ENCODE measurements at regions not wholly inside any gene's neighbourhood (a gene's known extent, or its start where the extent isn't known, plus 50 kb on each side); places are given as distances from the start of the nearest gene placed in this dataset.

GRCh38 chr14:101489092-101489760 is 72.1 kb upstream of the DIO3 start:
- intact Hi-C loops (cut with micrococcal nuclease): no loop called here
- Histone ChIP-seq H3K36me3 (ENCODE audit: control insufficient read depth in 1 of 2, insufficient read depth in 2 of 2, low read length in 2 of 2) (no peaks in the 10 kb centered on the region), H3K4me2 (ENCODE audit: low read length) (no peak overlapping the region), H3K79me2 (ENCODE audit: insufficient read depth, low read length) (no peaks in the 10 kb centered on the region), H3K27ac (ENCODE audit: low read depth, low read length) (no peak overlapping the region), H2AFZ (ENCODE audit: low read depth, low read length, poor library complexity, severe bottlenecking) (no peak overlapping the region), H3K9me3 (ENCODE audit: control insufficient read depth in 1 of 2, insufficient read depth in 1 of 2, low read depth in 1 of 2, low read length in 2 of 2) (0 out of 4 replicates have a peak, but pooled peaks cover 0 to 5% of the 10 kb centered on the region in 2 experiments), H3K9me2 (ENCODE audit: insufficient read depth) (no peaks in the 10 kb centered on the region), H3K27me3 (ENCODE audit: insufficient read depth, low read length) (no peaks in the 10 kb centered on the region), H3K4me3 (replicated peaks in 1 of 2; ENCODE audit: low read depth in 1 of 2, low read length in 2 of 2) (no peak overlapping the region), H4K20me1 (ENCODE audit: insufficient read depth) (no peaks in the 10 kb centered on the region), H3K4me1 (ENCODE audit: control insufficient read depth in 1 of 2, insufficient read depth in 2 of 2, low read length in 2 of 2) (no peaks in the 10 kb centered on the region), H3K9ac (ENCODE audit: low read length) (no peak overlapping the region)
- no peak for TF ChIP-seq REST (IDR thresholded peaks at IDR 0.05; ENCODE audit: low read depth)
- no peak for TF ChIP-seq ZNF274 (IDR thresholded peaks at IDR 0.05; ENCODE audit: low read depth, low read length)
- TF ChIP-seq TCF7L2 (IDR thresholded peaks at IDR 0.05; ENCODE audit: borderline replicate concordance, extremely low read depth, insufficient read depth, insufficient read length): no peak
- TF ChIP-seq CBX3 (IDR thresholded peaks at IDR 0.05; ENCODE audit: low read depth): no peak
- no peak for TF ChIP-seq ZBTB33 (IDR thresholded peaks at IDR 0.05; ENCODE audit: extremely low read depth, insufficient replicate concordance, low read length)
- no peak for TF ChIP-seq POLR2AphosphoS5 (IDR thresholded peaks at IDR 0.05; ENCODE audit: low read depth, low read length)
- no peak for TF ChIP-seq SRF (IDR thresholded peaks at IDR 0.05; ENCODE audit: low read depth)
- TF ChIP-seq YY1 (IDR thresholded peaks at IDR 0.05; ENCODE audit: extremely low read depth, insufficient replicate concordance, low read depth, low read length): no peak
- no peak for TF ChIP-seq SIN3A (IDR thresholded peaks at IDR 0.05; ENCODE audit: low read depth)
- TF ChIP-seq CEBPB (IDR thresholded peaks at IDR 0.05; ENCODE audit: low read depth): no peak
- no peak for TF ChIP-seq RAD21 (IDR thresholded peaks at IDR 0.05; ENCODE audit: low read depth)
- TF ChIP-seq MAX (IDR thresholded peaks at IDR 0.05): no peak
- POLR2A ChIA-PET: no interaction called here
- CTCF ChIA-PET: no interaction called here
- DNase-seq (ENCODE audit: low read depth, low spot score): no peak
- no peak for ATAC-seq
- RAD21 ChIA-PET (ENCODE audit: low non-redundant PET in 1 of 2, low total read pairs in 2 of 2, uncharacterized antibody in 2 of 2, unreplicated experiment in 2 of 2): no interaction called here
- no TSS peak for BruUV-seq (replicated peaks)
